Keratinocyte (primary cell): ENCODE measurements at regions not wholly inside any gene's neighbourhood (a gene's known extent, or its start where the extent isn't known, plus 50 kb on each side); places are given as distances from the start of the nearest gene placed in this dataset.

Experiments used
- DNase-seq: peaks from one replicate; pipeline ENCODE4 v3.0.0-alpha.2; 2011; ENCODE audit warnings: low read depth, missing footprints, low spot score
- FAIRE-seq: peaks from 2 replicates; lab custom pipeline; 2011; peaks lifted over from hg19 to GRCh38; lab: Jason Lieb, UNC
- H2AFZ ChIP-seq: 2 replicates; pipeline ENCODE4 v1.6.0; 2012; ENCODE audit warnings: low read length, control low read depth, inconsistent platforms; ENCODE audit not compliant: control insufficient read depth
- H3K27ac ChIP-seq: 2 replicates; pipeline ENCODE4 v1.5.1; 2011; ENCODE audit warnings: low read length; ENCODE audit not compliant: control insufficient read depth, insufficient read depth
- H3K27me3 ChIP-seq: 3 replicates; pipeline ENCODE4 v1.6.0; 2011; ENCODE audit warnings: low read length; ENCODE audit not compliant: control insufficient read depth, insufficient read depth; ENCODE audit errors: extremely low read depth
- H3K36me3 ChIP-seq, 2 experiments: 2 replicates in 1 of 2; 3 replicates in 1 of 2; pipeline ENCODE4 v1.5.1; 2011; ENCODE audit warnings: low read length in 2 of 2, mild to moderate bottlenecking in 1 of 2; ENCODE audit not compliant: control insufficient read depth in 2 of 2, insufficient read depth in 2 of 2; ENCODE audit errors: extremely low read depth in 1 of 2
- H3K4me1 ChIP-seq: 3 replicates; pipeline ENCODE4 v1.5.1; 2011; ENCODE audit warnings: low read length; ENCODE audit not compliant: control insufficient read depth, insufficient read depth; ENCODE audit errors: extremely low read depth
- H3K4me2 ChIP-seq: 3 replicates; pipeline ENCODE4 v1.6.0; 2011; ENCODE audit warnings: low read depth, low read length; ENCODE audit not compliant: control insufficient read depth, insufficient read depth; ENCODE audit errors: extremely low read depth
- H3K4me3 ChIP-seq, 3 experiments: fragments of 200-600 bp in 1 of 3; sonication (generic) in 1 of 3; 2 replicates in 2 of 3; 3 replicates in 1 of 3; pipeline ENCODE4 v1.5.1; 2011 to 2016; ENCODE audit warnings: low read length in 3 of 3, mild to moderate bottlenecking in 3 of 3, control low read depth in 2 of 3, inconsistent platforms in 1 of 3, low read depth in 1 of 3, mixed read lengths in 1 of 3, mixed run types in 1 of 3, moderate library complexity in 1 of 3; ENCODE audit not compliant: control insufficient read depth in 2 of 3, insufficient read depth in 2 of 3; ENCODE audit errors: extremely low read depth in 1 of 3
- H3K79me2 ChIP-seq: 2 replicates; pipeline ENCODE4 v1.6.0; 2012; ENCODE audit warnings: low read length; ENCODE audit not compliant: control insufficient read depth, insufficient read depth
- H3K9ac ChIP-seq: 3 replicates; pipeline ENCODE4 v1.6.0; 2011; ENCODE audit warnings: low read length; ENCODE audit not compliant: control insufficient read depth, insufficient read depth; ENCODE audit errors: extremely low read depth
- H3K9me1 ChIP-seq: 3 replicates; pipeline ENCODE4 v1.6.0; 2011; ENCODE audit warnings: low read length; ENCODE audit not compliant: control insufficient read depth, insufficient read depth; ENCODE audit errors: extremely low read depth
- H3K9me3 ChIP-seq: 2 replicates; pipeline ENCODE4 v1.5.1; 2012; ENCODE audit warnings: low read depth, low read length; ENCODE audit not compliant: control insufficient read depth
- H4K20me1 ChIP-seq: 3 replicates; pipeline ENCODE4 v1.6.0; 2011; ENCODE audit warnings: low read length; ENCODE audit not compliant: control insufficient read depth, insufficient read depth; ENCODE audit errors: extremely low read depth
- EZH2 ChIP-seq: IDR thresholded peaks from one replicate; pipeline ENCODE4 v1.6.1; 2012; ENCODE audit warnings: inconsistent platforms, mild to moderate bottlenecking, low read length, moderate library complexity
- dilution Hi-C: fragments of 300-500 bp; cut with MboI; formaldehyde crosslinking; loops from one replicate; pipeline ENCODE4 v1.7.0; 2020; ENCODE audit warnings: low sequenced_read_pairs; ENCODE audit not compliant: extremely low pct_ligation_motif_present
- TF ChIP-seq, protein P1 (sequence below), 3 experiments: IDR thresholded peaks in 1 of 3; conservative IDR thresholded peaks in 1 of 3; optimal IDR thresholded peaks in 1 of 3; 2 replicates in 2 of 3; 3 replicates in 1 of 3; pipeline versions ENCODE3 to v1.5.1; 2011; ENCODE audit warnings: low read length in 3 of 3, mild to moderate bottlenecking in 3 of 3, moderate library complexity in 2 of 3, control low read depth in 1 of 3, inconsistent platforms in 1 of 3; ENCODE audit not compliant: insufficient read depth in 2 of 3; ENCODE audit errors: extremely low read depth in 1 of 3

DNA sequence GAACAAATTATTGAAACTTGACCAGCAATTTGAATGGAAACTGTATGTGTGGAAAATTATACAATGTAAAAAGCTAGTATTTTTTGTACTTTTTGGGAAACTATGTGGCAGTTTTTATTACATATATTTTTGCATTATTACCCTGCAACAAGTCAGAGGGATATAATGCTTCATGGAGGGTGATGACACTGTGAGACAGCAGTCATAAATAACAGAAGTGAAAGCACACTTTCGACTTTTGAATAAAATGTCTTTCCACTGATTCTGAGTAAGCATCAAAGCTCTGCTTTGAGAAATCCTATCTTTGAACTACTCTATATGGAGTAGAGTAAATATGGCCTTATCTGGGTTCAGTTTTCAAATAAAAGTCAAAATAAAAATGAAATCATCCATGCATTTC, 122.6 kb upstream of the PABPC4L start:
- no peaks in the 10 kb centered on the region for H3K27me3 ChIP-seq
- no peak for FAIRE-seq
- no peak overlapping the region for H3K27ac ChIP-seq
- TF ChIP-seq, protein P1, sequence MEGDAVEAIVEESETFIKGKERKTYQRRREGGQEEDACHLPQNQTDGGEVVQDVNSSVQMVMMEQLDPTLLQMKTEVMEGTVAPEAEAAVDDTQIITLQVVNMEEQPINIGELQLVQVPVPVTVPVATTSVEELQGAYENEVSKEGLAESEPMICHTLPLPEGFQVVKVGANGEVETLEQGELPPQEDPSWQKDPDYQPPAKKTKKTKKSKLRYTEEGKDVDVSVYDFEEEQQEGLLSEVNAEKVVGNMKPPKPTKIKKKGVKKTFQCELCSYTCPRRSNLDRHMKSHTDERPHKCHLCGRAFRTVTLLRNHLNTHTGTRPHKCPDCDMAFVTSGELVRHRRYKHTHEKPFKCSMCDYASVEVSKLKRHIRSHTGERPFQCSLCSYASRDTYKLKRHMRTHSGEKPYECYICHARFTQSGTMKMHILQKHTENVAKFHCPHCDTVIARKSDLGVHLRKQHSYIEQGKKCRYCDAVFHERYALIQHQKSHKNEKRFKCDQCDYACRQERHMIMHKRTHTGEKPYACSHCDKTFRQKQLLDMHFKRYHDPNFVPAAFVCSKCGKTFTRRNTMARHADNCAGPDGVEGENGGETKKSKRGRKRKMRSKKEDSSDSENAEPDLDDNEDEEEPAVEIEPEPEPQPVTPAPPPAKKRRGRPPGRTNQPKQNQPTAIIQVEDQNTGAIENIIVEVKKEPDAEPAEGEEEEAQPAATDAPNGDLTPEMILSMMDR (optimal IDR thresholded peaks at IDR 0.05 in 1 of 3, IDR thresholded peaks at IDR 0.05 in 1 of 3, conservative IDR thresholded peaks at IDR 0.05 in 1 of 3; ENCODE audit: extremely low read depth in 1 of 3, insufficient read depth in 2 of 3, low read length in 3 of 3) = no peak
- no peak for TF ChIP-seq EZH2
- H3K4me3 ChIP-seq = no peak overlapping the region
- H3K36me3 ChIP-seq = no peaks in the 10 kb centered on the region
- no peak overlapping the region for H3K4me2 ChIP-seq
- dilution Hi-C loops = no loop called here
- H4K20me1 ChIP-seq = no peaks in the 10 kb centered on the region
- H3K4me1 ChIP-seq = no peaks in the 10 kb centered on the region
- no peak overlapping the region for H3K9ac ChIP-seq
- no peak overlapping the region for H2AFZ ChIP-seq
- no peaks in the 10 kb centered on the region for H3K79me2 ChIP-seq
- peaks cover 2% of the 10 kb centered on the region for H3K9me3 ChIP-seq
- DNase-seq = no peak
- H3K9me1 ChIP-seq = no peaks in the 10 kb centered on the region

GRCh38 chr4:134320048-134320447, 118.5 kb upstream of the PABPC4L start:
- no peaks in the 10 kb centered on the region for H3K36me3 ChIP-seq
- no peaks in the 10 kb centered on the region for H3K27me3 ChIP-seq
- no peaks in the 10 kb centered on the region for H4K20me1 ChIP-seq
- H3K79me2 ChIP-seq = no peaks in the 10 kb centered on the region
- no peak overlapping the region for H3K4me2 ChIP-seq
- DNase-seq (no peak), FAIRE-seq (no peak)
- no peaks in the 10 kb centered on the region for H3K9me3 ChIP-seq
- no peak overlapping the region for H3K9ac ChIP-seq
- no peak overlapping the region for H2AFZ ChIP-seq
- TF ChIP-seq, protein P1 (optimal IDR thresholded peaks at IDR 0.05 in 1 of 3, IDR thresholded peaks at IDR 0.05 in 1 of 3, conservative IDR thresholded peaks at IDR 0.05 in 1 of 3; ENCODE audit: extremely low read depth in 1 of 3, insufficient read depth in 2 of 3, low read length in 3 of 3) = no peak
- TF ChIP-seq EZH2 = no peak
- no peak overlapping the region for H3K27ac ChIP-seq
- no peaks in the 10 kb centered on the region for H3K9me1 ChIP-seq
- dilution Hi-C loops = no loop called here
- H3K4me3 ChIP-seq = no peak overlapping the region
- no peaks in the 10 kb centered on the region for H3K4me1 ChIP-seq
